GM12878 (cell line): ENCODE measurements at regions not wholly inside any gene's neighbourhood (a gene's known extent, or its start where the extent isn't known, plus 50 kb on each side); places are given as distances from the start of the nearest gene placed in this dataset.

Experiments
- ATAC-seq: fragments of 200-7000 bp; cut with Tn5 transposase; 3 replicates; pipeline ENCODE4 v1.9.1; 2020; ENCODE audit warnings: mild to moderate bottlenecking, moderate library complexity
- BruUV-seq: library from RNA; stranded (reverse); fragments of 400-500 nt; replicated peaks from 2 replicates; lab custom pipeline; 2021; lab: Mats Ljungman, UMichigan
- CTCF ChIA-PET: fragments of 300-600 bp; sonication (Branson Sonifier 250); formaldehyde crosslinking; extraction: SDS; loops from one replicate; lab custom pipeline; 2021; ENCODE audit warnings: inconsistent platforms; lab: Yijun Ruan, JAX
- POLR2A ChIA-PET: fragments of 350-600 bp; formaldehyde crosslinking; extraction: SDS; loops from one replicate; lab custom pipeline; 2021; ENCODE audit warnings: inconsistent platforms; lab: Charles Lee
- RAD21 ChIA-PET: fragments of 300-600 bp; sonication (Branson Sonifier 250); formaldehyde crosslinking; loops from one replicate; lab custom pipeline; 2023; ENCODE audit warnings: antibody characterized with exemption; ENCODE audit not compliant: unreplicated experiment; lab: Charles Lee
- SMC1A ChIA-PET: fragments of 300-600 bp; sonication (Branson Sonifier 250); formaldehyde crosslinking; loops from one replicate; lab custom pipeline; 2023; ENCODE audit not compliant: unreplicated experiment, uncharacterized antibody; lab: Charles Lee
- DNase-seq: peaks from one replicate; pipeline ENCODE4 v3.0.0-alpha.2; 2011; ENCODE audit warnings: low read depth, low spot score
- FAIRE-seq: peaks from 3 replicates; lab custom pipeline; 2011; peaks lifted over from hg19 to GRCh38; lab: Jason Lieb, UNC
- H2AFZ ChIP-seq: 2 replicates; pipeline ENCODE4 v1.6.0; 2011; ENCODE audit warnings: low read depth, low read length, control low read depth; ENCODE audit not compliant: control insufficient read depth
- H3K27ac ChIP-seq: 2 replicates; pipeline ENCODE4 v1.5.1; 2011; ENCODE audit warnings: control low read depth; ENCODE audit not compliant: control insufficient read depth, insufficient read depth
- H3K27me3 ChIP-seq, 2 experiments: replicated peaks in 1 of 2; 2 replicates each; pipeline versions ENCODE4 v1.6.0 to v1.6.1; 2011; ENCODE audit warnings: low read length in 1 of 2; ENCODE audit not compliant: control insufficient read depth in 2 of 2, insufficient read depth in 2 of 2
- H3K36me3 ChIP-seq, 2 experiments: 2 replicates each; pipeline ENCODE4 v1.5.1; 2011; ENCODE audit warnings: low read length in 1 of 2; ENCODE audit not compliant: control insufficient read depth in 2 of 2, insufficient read depth in 2 of 2
- H3K4me1 ChIP-seq: 2 replicates; pipeline ENCODE4 v1.6.1; 2011; ENCODE audit warnings: mild to moderate bottlenecking, low read length, moderate library complexity, mixed read lengths; ENCODE audit not compliant: control insufficient read depth, insufficient read depth
- H3K4me2 ChIP-seq: 2 replicates; pipeline ENCODE4 v1.6.0; 2011; ENCODE audit warnings: control low read depth; ENCODE audit not compliant: control insufficient read depth, insufficient read depth
- H3K4me3 ChIP-seq: fragments of 200-600 bp; sonication (generic); 2 replicates; pipeline ENCODE4 v1.5.1; 2016
- H3K79me2 ChIP-seq: 2 replicates; pipeline ENCODE4 v1.6.0; 2011; ENCODE audit warnings: low read length; ENCODE audit not compliant: control insufficient read depth, insufficient read depth
- H3K9ac ChIP-seq: 2 replicates; pipeline ENCODE4 v1.8.0; 2011; ENCODE audit warnings: low read length, control low read depth, mixed read lengths; ENCODE audit not compliant: control insufficient read depth, insufficient read depth
- H3K9me3 ChIP-seq: replicated peaks from 3 replicates; pipeline ENCODE4 v1.5.1; 2011; ENCODE audit warnings: mild to moderate bottlenecking, low read length; ENCODE audit not compliant: control insufficient read depth, insufficient read depth
- H4K20me1 ChIP-seq: 2 replicates; pipeline ENCODE4 v1.6.0; 2011; ENCODE audit not compliant: control insufficient read depth, insufficient read depth
- SMAD5 ChIP-seq: IDR thresholded peaks from 2 replicates; pipeline ENCODE4 v1.6.1; 2016; ENCODE audit warnings: antibody characterized with exemption, low read depth
- SPI1 ChIP-seq: IDR thresholded peaks from 2 replicates; pipeline ENCODE4 v1.6.1; 2011; ENCODE audit warnings: low read depth, mild to moderate bottlenecking, low read length, moderate library complexity, borderline replicate concordance; ENCODE audit not compliant: insufficient read depth
- ZNF207 ChIP-seq: fragments of 450-650 bp; IDR thresholded peaks from 2 replicates; pipeline ENCODE4 v1.6.1; 2014; ENCODE audit warnings: antibody characterized with exemption, mild to moderate bottlenecking, borderline replicate concordance
- ZNF592 ChIP-seq: fragments of 450-650 bp; IDR thresholded peaks from 2 replicates; pipeline ENCODE4 v1.6.1; 2017; ENCODE audit warnings: mild to moderate bottlenecking, moderate library complexity
- ZNF687 ChIP-seq: fragments of 450-650 bp; IDR thresholded peaks from 2 replicates; pipeline ENCODE4 v1.6.1; 2017; ENCODE audit warnings: mild to moderate bottlenecking, moderate library complexity
- WGBS: methylation state at CpG from one replicate; pipeline ENCODE4 v1.1.6; 2016; ENCODE audit warnings: low lambda C conversion rate; ENCODE audit not compliant: insufficient replicate concordance, insufficient coverage; ENCODE audit errors: missing lambda C conversion rate; 5-methylcytosine and 5-hydroxymethylcytosine counted together
- in situ Hi-C: fragments of 300-500 bp; cut with MboI; formaldehyde crosslinking; loops from 9 replicates; pipeline ENCODE4 v1.14.3; 2018; ENCODE audit warnings: mixed read lengths
- intact Hi-C: fragments of 100-400 bp; cut with micrococcal nuclease; formaldehyde crosslinking; loops from one replicate; pipeline ENCODE4 v1.14.2; 2022; ENCODE audit not compliant: unreplicated experiment
- TF ChIP-seq, protein P1 (sequence below): fragments of 450-650 bp; IDR thresholded peaks from 2 replicates; pipeline ENCODE4 v1.6.1; 2016; ENCODE audit warnings: mild to moderate bottlenecking, moderate library complexity, borderline replicate concordance

GRCh38 chr14:97361181-97361580 lies 564.0 kb downstream of the VRK1 start (continued):
- no peak for TF ChIP-seq ZNF592
- TF ChIP-seq, protein P1, sequence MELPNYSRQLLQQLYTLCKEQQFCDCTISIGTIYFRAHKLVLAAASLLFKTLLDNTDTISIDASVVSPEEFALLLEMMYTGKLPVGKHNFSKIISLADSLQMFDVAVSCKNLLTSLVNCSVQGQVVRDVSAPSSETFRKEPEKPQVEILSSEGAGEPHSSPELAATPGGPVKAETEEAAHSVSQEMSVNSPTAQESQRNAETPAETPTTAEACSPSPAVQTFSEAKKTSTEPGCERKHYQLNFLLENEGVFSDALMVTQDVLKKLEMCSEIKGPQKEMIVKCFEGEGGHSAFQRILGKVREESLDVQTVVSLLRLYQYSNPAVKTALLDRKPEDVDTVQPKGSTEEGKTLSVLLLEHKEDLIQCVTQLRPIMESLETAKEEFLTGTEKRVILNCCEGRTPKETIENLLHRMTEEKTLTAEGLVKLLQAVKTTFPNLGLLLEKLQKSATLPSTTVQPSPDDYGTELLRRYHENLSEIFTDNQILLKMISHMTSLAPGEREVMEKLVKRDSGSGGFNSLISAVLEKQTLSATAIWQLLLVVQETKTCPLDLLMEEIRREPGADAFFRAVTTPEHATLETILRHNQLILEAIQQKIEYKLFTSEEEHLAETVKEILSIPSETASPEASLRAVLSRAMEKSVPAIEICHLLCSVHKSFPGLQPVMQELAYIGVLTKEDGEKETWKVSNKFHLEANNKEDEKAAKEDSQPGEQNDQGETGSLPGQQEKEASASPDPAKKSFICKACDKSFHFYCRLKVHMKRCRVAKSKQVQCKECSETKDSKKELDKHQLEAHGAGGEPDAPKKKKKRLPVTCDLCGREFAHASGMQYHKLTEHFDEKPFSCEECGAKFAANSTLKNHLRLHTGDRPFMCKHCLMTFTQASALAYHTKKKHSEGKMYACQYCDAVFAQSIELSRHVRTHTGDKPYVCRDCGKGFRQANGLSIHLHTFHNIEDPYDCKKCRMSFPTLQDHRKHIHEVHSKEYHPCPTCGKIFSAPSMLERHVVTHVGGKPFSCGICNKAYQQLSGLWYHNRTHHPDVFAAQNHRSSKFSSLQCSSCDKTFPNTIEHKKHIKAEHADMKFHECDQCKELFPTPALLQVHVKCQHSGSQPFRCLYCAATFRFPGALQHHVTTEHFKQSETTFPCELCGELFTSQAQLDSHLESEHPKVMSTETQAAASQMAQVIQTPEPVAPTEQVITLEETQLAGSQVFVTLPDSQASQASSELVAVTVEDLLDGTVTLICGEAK: no peak

DNA sequence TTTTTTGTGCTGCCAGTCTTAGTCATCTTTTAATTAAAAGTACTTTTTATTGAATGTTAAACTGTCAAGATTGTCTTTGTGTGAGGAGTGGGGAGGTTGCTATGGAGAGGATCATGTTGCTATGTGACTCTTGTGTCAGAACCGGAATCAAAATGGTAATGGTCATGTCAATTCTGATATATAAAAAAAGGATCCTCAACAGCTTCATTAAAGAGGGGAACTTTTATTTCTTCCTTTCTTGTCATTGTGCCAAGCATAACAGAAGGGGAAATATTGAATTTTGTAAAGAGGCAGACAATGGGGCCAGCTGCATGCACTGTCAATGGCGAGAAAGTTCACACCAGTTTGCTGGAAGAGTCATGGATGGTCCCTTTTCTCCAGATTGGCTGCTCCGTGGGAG lies 564.8 kb downstream of the VRK1 start:
- Histone ChIP-seq H3K79me2 (no peaks in the 10 kb centered on the region), H3K27ac (no peak overlapping the region), H2AFZ (no peak overlapping the region), H4K20me1 (no peaks in the 10 kb centered on the region), H3K4me3 (no peak overlapping the region), H3K4me2 (no peak overlapping the region), H3K9me3 (no peaks in the 10 kb centered on the region), H3K9ac (no peak overlapping the region), H3K27me3 (no peaks in the 10 kb centered on the region), H3K36me3 (no peaks in the 10 kb centered on the region), H3K4me1 (no peaks in the 10 kb centered on the region)
- RAD21 ChIA-PET: interaction anchor here (1.3 to 1.9 kb wide), 3 partner anchors 54 to 62 kb away, joined by 3 to 4 read pairs (median 4); no protein-coding TSS in a partner anchor
- in situ Hi-C loops: no loop called here
- DNase-seq (no peak), FAIRE-seq (no peak), ATAC-seq (no peak)
- CTCF ChIA-PET: interaction anchor here (1.1 to 1.7 kb wide), 4 partner anchors 10 to 27 kb away, joined by 3 to 4 read pairs (median 3); no protein-coding TSS in a partner anchor
- POLR2A ChIA-PET: interaction anchor here (0.8 kb wide), 1 partner anchor 64 kb away, joined by 3 read pairs; no protein-coding TSS in a partner anchor
- SMC1A ChIA-PET: interaction anchor here (0.6 to 2.4 kb wide), 11 partner anchors 10 to 775 kb away, joined by 3 to 12 read pairs (median 5); no protein-coding TSS in a partner anchor
- intact Hi-C loops: no loop called here
- BruUV-seq: no TSS peak
- WGBS: 44% methylated on average over 3 of the region's 3 CpGs
- 0 out of 2 replicates have a peak, but pooled peaks have one; percentile 23 for TF ChIP-seq ZNF687
- TF ChIP-seq ZNF207: no peak
- no peak for TF ChIP-seq SPI1
- TF ChIP-seq SMAD5: no peak
